ENCODE measurements at regions not wholly inside any gene's neighbourhood (a gene's known extent, or its start where the extent isn't known, plus 50 kb on each side); places are given as distances from the start of the nearest gene placed in this dataset.

GRCh38 chr3:124441766-124442165, 288.5 kb upstream of the UMPS start:
- no peak for DNase-seq (ENCODE audit: low read depth in 2 of 2)

- DNase-seq (ENCODE audit: low read depth in 2 of 2): no peak
Observed at GRCh38 chr3:124442463-124442862, 287.8 kb upstream of the UMPS start.

GRCh38 chr3:124443446-124443845, 286.8 kb upstream of the UMPS start:
- no peak for DNase-seq (ENCODE audit: low read depth in 2 of 2)

GRCh38 chr3:124444075-124444474, 286.2 kb upstream of the UMPS start:
- no peak for DNase-seq (ENCODE audit: low read depth in 2 of 2)

GRCh38 chr3:124444896-124445295, 285.4 kb upstream of the UMPS start:
- no peak for DNase-seq (ENCODE audit: low read depth in 2 of 2)

- DNase-seq (ENCODE audit: low read depth in 2 of 2): no peak
Observed at GRCh38 chr3:124447845-124448244, 282.4 kb upstream of the UMPS start.

- no peak for DNase-seq (ENCODE audit: low read depth in 2 of 2)
Observed at GRCh38 chr3:124448954-124449353, 281.3 kb upstream of the UMPS start.

- DNase-seq (ENCODE audit: low read depth in 2 of 2): no peak
Observed at GRCh38 chr3:124450366-124450765, 279.9 kb upstream of the UMPS start.

GRCh38 chr3:124451630-124452317, 278.5 kb upstream of the UMPS start:
- no peak for DNase-seq (ENCODE audit: low read depth in 2 of 2)

GRCh38 chr3:124453189-124453588, 277.1 kb upstream of the UMPS start:
- no peak for DNase-seq (ENCODE audit: low read depth in 2 of 2)

- DNase-seq (ENCODE audit: low read depth in 2 of 2): no peak
Observed at GRCh38 chr3:124455891-124456290, 274.4 kb upstream of the UMPS start.

GRCh38 chr3:124456506-124456905, 273.7 kb upstream of the UMPS start:
- DNase-seq (ENCODE audit: low read depth in 2 of 2): no peak

GRCh38 chr3:124459678-124460077, 270.6 kb upstream of the UMPS start:
- no peak for DNase-seq (ENCODE audit: low read depth in 2 of 2)

GRCh38 chr3:124461126-124461525, 269.1 kb upstream of the UMPS start:
- no peak for DNase-seq (ENCODE audit: low read depth in 2 of 2)

- DNase-seq (ENCODE audit: low read depth in 2 of 2): no peak
Observed at GRCh38 chr3:124461838-124462632, 268.2 kb upstream of the UMPS start.

GRCh38 chr3:124463234-124463633, 267.0 kb upstream of the UMPS start:
- DNase-seq (ENCODE audit: low read depth in 2 of 2): no peak

GRCh38 chr3:124467980-124468902, 262.0 kb upstream of the UMPS start:
- DNase-seq (ENCODE audit: low read depth in 2 of 2): no peak

- DNase-seq (ENCODE audit: low read depth in 2 of 2): no peak
Observed at GRCh38 chr3:124469555-124469954, 260.7 kb upstream of the UMPS start.

GRCh38 chr3:124478830-124479229, 251.4 kb upstream of the UMPS start:
- DNase-seq (ENCODE audit: low read depth in 2 of 2): no peak

- DNase-seq (ENCODE audit: low read depth in 2 of 2): no peak
Observed at GRCh38 chr3:124483915-124484470, 246.3 kb upstream of the UMPS start.

GRCh38 chr3:124486324-124486723, 243.9 kb upstream of the UMPS start:
- no peak for DNase-seq (ENCODE audit: low read depth in 2 of 2)

GRCh38 chr3:124489506-124489905, 240.7 kb upstream of the UMPS start:
- DNase-seq (ENCODE audit: low read depth in 2 of 2): no peak

All from stimulated activated CD8-positive, alpha-beta memory T cell treated with anti-CD3 and anti-CD28 coated beads, Interleukin-15, amount 100 ng/mL, for 4 hours (primary cell).